AG04450 (cell line): ENCODE measurements at regions not wholly inside any gene's neighbourhood (a gene's known extent, or its start where the extent isn't known, plus 50 kb on each side); places are given as distances from the start of the nearest gene placed in this dataset.

Experiments used
- CTCF ChIA-PET: fragments of 300-600, 350-600 bp; formaldehyde crosslinking; extraction: SDS; loops from one replicate; lab custom pipeline; 2022; ENCODE audit warnings: antibody characterized with exemption, inconsistent platforms; lab: Charles Lee
- POLR2A ChIA-PET: fragments of 350-600 bp; formaldehyde crosslinking; extraction: SDS; loops from one replicate; lab custom pipeline; 2021; ENCODE audit warnings: antibody characterized with exemption, inconsistent platforms; lab: Yijun Ruan, JAX
- DNase-seq: peaks from one replicate; pipeline ENCODE4 v3.0.0-alpha.2; 2011; ENCODE audit warnings: low read depth, low spot score
- H3K27ac ChIP-seq: one replicate; pipeline ENCODE4 v1.5.1; 2012; ENCODE audit warnings: low read depth, low read length, control low read depth
- H3K27me3 ChIP-seq: one replicate; pipeline ENCODE4 v1.6.0; 2012; ENCODE audit warnings: low read length; ENCODE audit not compliant: control insufficient read depth, insufficient read depth
- H3K4me3 ChIP-seq: 2 replicates; pipeline ENCODE4 v1.5.1; 2011; ENCODE audit warnings: mild to moderate bottlenecking, low read depth, low read length, control low read depth
- H3K9me3 ChIP-seq: 2 replicates; pipeline ENCODE4 v1.5.1; 2012; ENCODE audit warnings: low read length; ENCODE audit not compliant: control insufficient read depth, insufficient read depth
- CTCF ChIP-seq: IDR thresholded peaks from 2 replicates; pipeline ENCODE4 v1.5.1; 2011; ENCODE audit warnings: low read depth, low read length, control low read depth, inconsistent platforms

- Histone ChIP-seq H3K27ac (no peak overlapping the region), H3K4me3 (no peak overlapping the region), H3K9me3 (peaks cover 4% of the 10 kb centered on the region), H3K27me3 (no peaks in the 10 kb centered on the region)
- TF ChIP-seq CTCF, result no peak
- ChIA-PET CTCF (no interaction called here), POLR2A (no interaction called here)
- DNase-seq, result no peak
Observed at GRCh38 chr3:164640591-164640990, 437.7 kb downstream of the SI start.

GRCh38 chr3:164620956-164621355, 457.3 kb downstream of the SI start:
- DNase-seq, result no peak
- ChIA-PET CTCF (no interaction called here), POLR2A (no interaction called here)
- H3K27me3 ChIP-seq, result no peaks in the 10 kb centered on the region
- no peak overlapping the region for H3K27ac ChIP-seq
- H3K9me3 ChIP-seq, result peaks cover 4% of the 10 kb centered on the region; the same call in 1 of the 2 replicates
- no peak for TF ChIP-seq CTCF
- no peak overlapping the region for H3K4me3 ChIP-seq

GRCh38 chr3:164620423-164620822, 457.9 kb downstream of the SI start:
- ChIA-PET POLR2A (no interaction called here), CTCF (no interaction called here)
- TF ChIP-seq CTCF, result no peak
- Histone ChIP-seq H3K27ac (no peak overlapping the region), H3K4me3 (no peak overlapping the region), H3K9me3 (peaks cover 4% of the 10 kb centered on the region; the same call in 1 of the 2 replicates), H3K27me3 (no peaks in the 10 kb centered on the region)
- DNase-seq, result no peak

- no peak overlapping the region for H3K4me3 ChIP-seq
- H3K9me3 ChIP-seq, result peaks cover 10% of the 10 kb centered on the region
- no peak overlapping the region for H3K27ac ChIP-seq
- no peak for DNase-seq
- ChIA-PET CTCF (no interaction called here), POLR2A (no interaction called here)
- no peak for TF ChIP-seq CTCF
- no peaks in the 10 kb centered on the region for H3K27me3 ChIP-seq
Observed at GRCh38 chr3:164612751-164613150, 465.5 kb downstream of the SI start.

GRCh38 chr3:164608554-164609276, 469.6 kb downstream of the SI start:
- Histone ChIP-seq H3K27ac (no peak overlapping the region), H3K4me3 (no peak overlapping the region), H3K27me3 (no peaks in the 10 kb centered on the region), H3K9me3 (peaks cover 12% of the 10 kb centered on the region)
- no peak for TF ChIP-seq CTCF
- ChIA-PET POLR2A (no interaction called here), CTCF (no interaction called here)
- DNase-seq, result no peak
